H1 (cell line): ENCODE measurements at regions not wholly inside any gene's neighbourhood (a gene's known extent, or its start where the extent isn't known, plus 50 kb on each side); places are given as distances from the start of the nearest gene placed in this dataset.
A peak's percentile ranks its signal among the peaks of the same experiment; 100 is the strongest.

Experiments
- CTCF ChIA-PET: fragments of 300-600 bp; sonication (Branson Sonifier 250); formaldehyde crosslinking; loops from one replicate; lab custom pipeline; 2021; ENCODE audit not compliant: partially characterized antibody; lab: Charles Lee
- POLR2A ChIA-PET: fragments of 300-600 bp; sonication (Branson Sonifier 250); formaldehyde crosslinking; loops from one replicate; lab custom pipeline; 2021; ENCODE audit warnings: inconsistent platforms; ENCODE audit not compliant: partially characterized antibody; lab: Charles Lee
- DNase-seq, 2 experiments: peaks; one replicate each; pipeline versions ENCODE4 v3.0.0 to v3.0.0-alpha.2; 2010 to 2022; ENCODE audit warnings: low spot score in 2 of 2, low read depth in 1 of 2, mixed read lengths in 1 of 2
- FAIRE-seq: peaks from 2 replicates; lab custom pipeline; 2011; peaks lifted over from hg19 to GRCh38; lab: Jason Lieb, UNC
- H2AFZ ChIP-seq: 2 replicates; pipeline ENCODE4 v1.8.1; 2012; ENCODE audit warnings: low read length, inconsistent platforms
- H2AK5ac ChIP-seq: 2 replicates; pipeline ENCODE4 v1.6.1; 2013; ENCODE audit warnings: low read depth, low read length
- H2BK120ac ChIP-seq: replicated peaks from 2 replicates; pipeline ENCODE3; 2013; ENCODE audit warnings: low read depth, low read length, inconsistent platforms
- H2BK12ac ChIP-seq: 2 replicates; pipeline ENCODE4 v1.6.1; 2013; ENCODE audit warnings: low read depth, low read length
- H2BK15ac ChIP-seq: 2 replicates; pipeline ENCODE4 v1.6.1; 2013; ENCODE audit warnings: low read length
- H2BK20ac ChIP-seq: 2 replicates; pipeline ENCODE4 v1.6.1; 2013; ENCODE audit warnings: low read length
- H2BK5ac ChIP-seq: 2 replicates; pipeline ENCODE4 v1.6.1; 2013; ENCODE audit warnings: low read depth, low read length
- H3K14ac ChIP-seq: 2 replicates; pipeline ENCODE4 v1.6.1; 2013; ENCODE audit warnings: inconsistent platforms; ENCODE audit not compliant: insufficient read length
- H3K18ac ChIP-seq: 2 replicates; pipeline ENCODE4 v1.6.1; 2013; ENCODE audit warnings: low read length; ENCODE audit errors: extremely low read depth
- H3K23ac ChIP-seq: 2 replicates; pipeline ENCODE4 v1.6.1; 2013; ENCODE audit warnings: inconsistent platforms; ENCODE audit not compliant: insufficient read length
- H3K23me2 ChIP-seq: 2 replicates; pipeline ENCODE4 v1.6.1; 2013; ENCODE audit warnings: low read depth, low read length
- H3K27ac ChIP-seq: 2 replicates; pipeline ENCODE4 v1.6.1; 2011; ENCODE audit warnings: low read depth, low read length, inconsistent platforms
- H3K27me3 ChIP-seq, 4 experiments: replicated peaks in 1 of 4; 1 replicate in 1 of 4; 2 replicates in 3 of 4; pipeline versions ENCODE4 v1.6.1 to v1.8.1; 2011 to 2013; ENCODE audit warnings: low read length in 3 of 4, mild to moderate bottlenecking in 3 of 4, inconsistent platforms in 2 of 4, mixed read lengths in 2 of 4, moderate library complexity in 1 of 4; ENCODE audit not compliant: control insufficient read depth in 3 of 4, insufficient read depth in 3 of 4; ENCODE audit errors: extremely low read depth in 1 of 4
- H3K36me3 ChIP-seq, 4 experiments: 2 replicates each; pipeline versions ENCODE4 v1.6.1 to v1.8.1; 2011 to 2013; ENCODE audit warnings: mild to moderate bottlenecking in 4 of 4, low read length in 3 of 4, moderate library complexity in 2 of 4, control low read depth in 1 of 4, inconsistent platforms in 1 of 4; ENCODE audit not compliant: insufficient read depth in 4 of 4, control insufficient read depth in 2 of 4
- H3K4ac ChIP-seq: replicated peaks from 2 replicates; pipeline ENCODE3; 2013; ENCODE audit warnings: low read length, low read depth, mixed read lengths, inconsistent platforms; ENCODE audit not compliant: insufficient read length
- H3K4me1 ChIP-seq, 4 experiments: replicated peaks in 1 of 4; 1 replicate in 1 of 4; 2 replicates in 3 of 4; pipeline versions ENCODE4 v1.6.1 to v1.8.1; 2011 to 2013; ENCODE audit warnings: low read length in 3 of 4, inconsistent platforms in 2 of 4, mixed read lengths in 1 of 4; ENCODE audit not compliant: insufficient read depth in 4 of 4, control insufficient read depth in 3 of 4
- H3K4me2 ChIP-seq, 2 experiments: 2 replicates each; pipeline versions ENCODE4 v1.6.1 to v1.8.1; 2011 to 2013; ENCODE audit warnings: low read depth in 2 of 2, low read length in 2 of 2, control low read depth in 1 of 2, inconsistent platforms in 1 of 2, mild to moderate bottlenecking in 1 of 2; ENCODE audit not compliant: insufficient read depth in 1 of 2
- H3K4me3 ChIP-seq, 4 experiments: fragments of 200-600, 300-600 bp in 1 of 4; sonication (generic), shearing (Covaris generic), sonication (Bioruptor Twin) in 1 of 4; 2 replicates each; pipeline versions ENCODE4 v1.5.1 to v1.8.1; 2011 to 2016; ENCODE audit warnings: low read length in 4 of 4, low read depth in 3 of 4, control low read depth in 2 of 4, inconsistent platforms in 2 of 4, mild to moderate bottlenecking in 2 of 4, mixed read lengths in 1 of 4, moderate library complexity in 1 of 4; ENCODE audit not compliant: insufficient read depth in 2 of 4; ENCODE audit errors: extremely low read depth in 1 of 4
- H3K56ac ChIP-seq: replicated peaks from 2 replicates; pipeline ENCODE3; 2013; ENCODE audit warnings: low read depth, mild to moderate bottlenecking, mixed read lengths, low read length, inconsistent platforms; ENCODE audit not compliant: insufficient read length
- H3K79me1 ChIP-seq: 2 replicates; pipeline ENCODE4 v1.6.1; 2013; ENCODE audit warnings: low read depth, low read length, control low read depth
- H3K79me2 ChIP-seq, 2 experiments: 2 replicates each; pipeline versions ENCODE4 v1.6.1 to v1.8.1; 2012 to 2013; ENCODE audit warnings: low read length in 2 of 2, mild to moderate bottlenecking in 2 of 2, inconsistent platforms in 1 of 2; ENCODE audit not compliant: insufficient read depth in 2 of 2, control insufficient read depth in 1 of 2
- H3K9ac ChIP-seq, 4 experiments: replicated peaks in 1 of 4; 1 replicate in 1 of 4; 2 replicates in 3 of 4; pipeline versions ENCODE4 v1.6.1 to v1.8.1; 2011 to 2013; ENCODE audit warnings: low read depth in 3 of 4, low read length in 3 of 4, control low read depth in 2 of 4, mild to moderate bottlenecking in 2 of 4, moderate library complexity in 2 of 4, inconsistent platforms in 1 of 4; ENCODE audit errors: extremely low read depth in 1 of 4
- H3K9me3 ChIP-seq, 2 experiments: 2 replicates each; pipeline versions ENCODE4 v1.6.1 to v1.8.1; 2012 to 2013; ENCODE audit warnings: mild to moderate bottlenecking in 2 of 2, moderate library complexity in 2 of 2, control low read depth in 1 of 2, inconsistent platforms in 1 of 2, low read depth in 1 of 2, low read length in 1 of 2, mixed read lengths in 1 of 2; ENCODE audit not compliant: insufficient read depth in 2 of 2
- H4K20me1 ChIP-seq, 2 experiments: replicated peaks in 1 of 2; 2 replicates each; pipeline versions ENCODE3 to v1.8.1; 2011 to 2013; ENCODE audit warnings: inconsistent platforms in 2 of 2, low read length in 2 of 2, mild to moderate bottlenecking in 1 of 2; ENCODE audit not compliant: insufficient read depth in 2 of 2, control insufficient read depth in 1 of 2
- H4K5ac ChIP-seq: 2 replicates; pipeline ENCODE4 v1.6.1; 2013; ENCODE audit warnings: low read length, low read depth, mixed read lengths, inconsistent platforms; ENCODE audit not compliant: insufficient read length
- H4K8ac ChIP-seq: 2 replicates; pipeline ENCODE4 v1.8.0; 2013; ENCODE audit warnings: mild to moderate bottlenecking, moderate library complexity, low read length, inconsistent platforms; ENCODE audit not compliant: insufficient read depth; ENCODE audit errors: extremely low read depth
- H4K91ac ChIP-seq: replicated peaks from 2 replicates; pipeline ENCODE3; 2013; ENCODE audit warnings: low read length, mixed read lengths, inconsistent platforms; ENCODE audit not compliant: insufficient read length
- CHD2 ChIP-seq: IDR thresholded peaks from 2 replicates; pipeline ENCODE4 v1.6.1; 2012; ENCODE audit warnings: low read length, improper control_type of control experiment
- FOSL1 ChIP-seq: IDR thresholded peaks from 2 replicates; pipeline ENCODE4 v1.6.1; 2011; ENCODE audit warnings: mild to moderate bottlenecking, low read depth, low read length, moderate library complexity; ENCODE audit not compliant: insufficient read depth
- KDM1A ChIP-seq: fragments of 200-600, 300-600 bp; sonication (generic); IDR thresholded peaks from 2 replicates; pipeline ENCODE4 v1.7.1; 2016; ENCODE audit warnings: mild to moderate bottlenecking, low read length, borderline replicate concordance
- WGBS, 2 experiments: shearing (Covaris generic) in 1 of 2; methylation state at CpG; one replicate each; pipeline versions ENCODE4 v1.1.6 to v1.1.7; 2013 to 2015; ENCODE audit warnings: low lambda C conversion rate in 2 of 2, mixed read lengths in 2 of 2, inconsistent platforms in 1 of 2, low coverage in 1 of 2, missing lambda C conversion rate in 1 of 2; ENCODE audit not compliant: insufficient replicate concordance in 2 of 2, insufficient coverage in 1 of 2, insufficient read length in 1 of 2; ENCODE audit errors: extremely low coverage in 1 of 2, missing lambda C conversion rate in 1 of 2; 5-methylcytosine and 5-hydroxymethylcytosine counted together

DNA sequence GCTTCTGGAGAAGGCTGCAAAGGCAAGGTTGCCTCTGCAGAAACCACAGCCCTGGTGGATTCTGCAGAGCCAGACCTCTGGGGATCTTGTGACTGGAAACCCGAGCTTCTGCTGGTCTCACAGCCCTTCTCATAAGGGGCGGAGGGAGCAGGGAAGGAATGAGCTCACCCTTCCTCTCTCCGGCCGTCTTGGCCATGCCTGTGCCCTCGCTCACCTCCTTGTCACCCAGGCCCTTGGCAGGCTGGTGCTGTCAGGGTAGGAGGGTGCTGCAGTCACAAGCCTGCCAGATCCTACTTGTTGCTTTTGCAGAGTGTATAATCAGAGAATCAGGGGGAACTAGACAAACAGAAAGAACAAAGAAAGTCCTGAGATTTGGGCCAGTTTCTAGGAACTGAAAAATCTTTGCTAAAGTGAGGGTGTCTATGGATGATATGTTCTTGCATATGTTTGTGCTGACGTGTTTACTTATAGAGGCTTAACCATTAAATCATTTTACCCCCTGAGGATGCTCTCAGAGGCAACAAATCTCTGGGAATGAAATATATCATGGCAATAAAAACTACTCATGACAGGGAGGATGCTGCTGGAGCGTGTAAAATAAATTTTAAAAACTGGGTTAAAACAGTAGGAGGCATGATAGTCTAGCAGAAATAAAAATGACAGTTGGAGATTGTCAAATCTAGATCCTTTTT is 244.9 kb upstream of the SOX4 start:
- Histone ChIP-seq H2AFZ (peak overlapping the region; percentile 28), H3K4ac (no peak overlapping the region), H4K5ac (no peak overlapping the region), H3K14ac (no peak overlapping the region), H3K23ac (no peak overlapping the region), H3K27ac (no peak overlapping the region), H2BK120ac (no peak overlapping the region), H3K4me1 (peaks cover 0 to 5% (median 2%) of the 10 kb centered on the region in 4 experiments; a peak in 5 of 7 replicates), H4K8ac (no peak overlapping the region), H3K9ac (no peak overlapping the region), H3K23me2 (no peaks in the 10 kb centered on the region), H3K4me2 (no peak overlapping the region), H3K56ac (no peak overlapping the region), H3K18ac (peak overlapping the region; percentile 10; the same call in 1 of the 2 replicates), H2BK5ac (0 out of 2 replicates have a peak overlapping the region, but pooled peaks have one; percentile 62), H2AK5ac (no peak overlapping the region), H3K4me3 (no peak overlapping the region), H3K79me2 (no peaks in the 10 kb centered on the region), H3K9me3 (no peaks in the 10 kb centered on the region), H2BK12ac (no peak overlapping the region), H2BK15ac (no peak overlapping the region), H3K36me3 (no peaks in the 10 kb centered on the region), H3K27me3 (no peaks in the 10 kb centered on the region), H4K91ac (no peak overlapping the region), H2BK20ac (no peak overlapping the region), H4K20me1 (no peaks in the 10 kb centered on the region), H3K79me1 (no peaks in the 10 kb centered on the region)
- CTCF ChIA-PET = interaction anchor here (0.6 kb wide), 1 partner anchor 188 kb away, joined by 3 read pairs; no protein-coding TSS in a partner anchor
- TF ChIP-seq FOSL1 (no peak), KDM1A (no peak), CHD2 (no peak)
- no peak for FAIRE-seq
- WGBS, 2 experiments = 71% methylated on average over 7 of the region's 7 CpGs; no CpG with 5 or more reads in 1 of the 2 experiments
- DNase-seq = peak in 1 of 2 experiments; percentile 51
- POLR2A ChIA-PET = no interaction called here
